ENCODE measurements at regions not wholly inside any gene's neighbourhood (a gene's known extent, or its start where the extent isn't known, plus 50 kb on each side); places are given as distances from the start of the nearest gene placed in this dataset.

GRCh38 chr9:134985451-134985850 is 67.7 kb upstream of the FCN1 start:
- Histone ChIP-seq H3K9ac (ENCODE audit: low read depth in 1 of 3, low read length in 3 of 3) (no peak overlapping the region), H3K27me3 (ENCODE audit: control insufficient read depth in 3 of 3, insufficient read depth in 3 of 3, low read length in 3 of 3) (peaks cover 0 to 28% (median 27%) of the 10 kb centered on the region in 3 donors), H3K9me3 (ENCODE audit: control insufficient read depth in 3 of 3, low read length in 3 of 3) (peaks cover 3 to 6% (median 3%) of the 10 kb centered on the region in 3 donors), H3K36me3 (ENCODE audit: control insufficient read depth in 3 of 3, insufficient read depth in 3 of 3, low read length in 3 of 3) (no peaks in the 10 kb centered on the region), H3K27ac (ENCODE audit: low read depth, low read length) (no peak overlapping the region), H3K4me3 (ENCODE audit: low read length in 3 of 3) (no peak overlapping the region), H3K4me1 (ENCODE audit: control insufficient read depth in 3 of 3, insufficient read depth in 3 of 3, low read length in 3 of 3) (no peaks in the 10 kb centered on the region)

DNA sequence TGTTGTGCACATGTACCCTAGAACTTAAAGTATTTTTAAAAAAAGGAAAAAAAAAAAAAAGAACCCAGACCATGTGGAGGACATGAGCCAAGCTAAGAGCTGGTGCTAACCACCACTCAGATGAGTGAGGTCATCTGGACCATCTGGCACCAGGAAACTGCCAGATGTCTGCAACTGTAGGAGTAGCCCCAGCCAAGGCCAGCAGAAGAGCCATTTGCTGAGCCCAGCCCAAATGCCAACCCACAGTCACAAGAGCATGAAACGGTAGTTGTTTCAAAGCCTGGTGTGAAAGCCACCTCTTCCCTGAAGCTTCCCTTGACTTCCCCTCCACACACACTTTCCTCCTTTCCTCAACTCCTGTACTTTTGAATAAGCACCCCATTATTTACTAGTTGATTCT is 69.2 kb upstream of the FCN1 start:
- Histone ChIP-seq H3K36me3 (ENCODE audit: control insufficient read depth in 3 of 3, insufficient read depth in 3 of 3, low read length in 3 of 3) (no peaks in the 10 kb centered on the region), H3K4me1 (ENCODE audit: control insufficient read depth in 3 of 3, insufficient read depth in 3 of 3, low read length in 3 of 3) (no peaks in the 10 kb centered on the region), H3K27ac (ENCODE audit: low read depth, low read length) (no peak overlapping the region), H3K27me3 (ENCODE audit: control insufficient read depth in 3 of 3, insufficient read depth in 3 of 3, low read length in 3 of 3) (peaks cover 0 to 27% (median 26%) of the 10 kb centered on the region in 3 donors), H3K9me3 (ENCODE audit: control insufficient read depth in 3 of 3, low read length in 3 of 3) (peaks cover 3 to 6% (median 3%) of the 10 kb centered on the region in 3 donors), H3K9ac (ENCODE audit: low read depth in 1 of 3, low read length in 3 of 3) (no peak overlapping the region), H3K4me3 (ENCODE audit: low read length in 3 of 3) (no peak overlapping the region)

GRCh38 chr9:134987376-134987775 is 69.7 kb upstream of the FCN1 start:
- H3K27ac ChIP-seq (ENCODE audit: low read depth, low read length), result no peak overlapping the region
- H3K36me3 ChIP-seq (ENCODE audit: control insufficient read depth in 3 of 3, insufficient read depth in 3 of 3, low read length in 3 of 3), result no peaks in the 10 kb centered on the region
- H3K9me3 ChIP-seq (ENCODE audit: control insufficient read depth in 3 of 3, low read length in 3 of 3), result peaks cover 3 to 6% (median 3%) of the 10 kb centered on the region in 3 donors
- H3K9ac ChIP-seq (ENCODE audit: low read depth in 1 of 3, low read length in 3 of 3), result no peak overlapping the region
- H3K27me3 ChIP-seq (ENCODE audit: control insufficient read depth in 3 of 3, insufficient read depth in 3 of 3, low read length in 3 of 3), result peaks cover 0 to 27% (median 24%) of the 10 kb centered on the region in 3 donors
- H3K4me1 ChIP-seq (ENCODE audit: control insufficient read depth in 3 of 3, insufficient read depth in 3 of 3, low read length in 3 of 3), result no peaks in the 10 kb centered on the region
- H3K4me3 ChIP-seq (ENCODE audit: low read length in 3 of 3), result no peak overlapping the region

- H3K27ac ChIP-seq (ENCODE audit: low read depth, low read length), result no peak overlapping the region
- peaks cover 0 to 5% (median 0%) of the 10 kb centered on the region in 3 donors for H3K4me1 ChIP-seq (ENCODE audit: control insufficient read depth in 3 of 3, insufficient read depth in 3 of 3, low read length in 3 of 3)
- no peak overlapping the region for H3K9ac ChIP-seq (ENCODE audit: low read depth in 1 of 3, low read length in 3 of 3)
- H3K4me3 ChIP-seq (ENCODE audit: low read length in 3 of 3), result no peak overlapping the region
- H3K36me3 ChIP-seq (ENCODE audit: control insufficient read depth in 3 of 3, insufficient read depth in 3 of 3, low read length in 3 of 3), result no peaks in the 10 kb centered on the region
- H3K9me3 ChIP-seq (ENCODE audit: control insufficient read depth in 3 of 3, low read length in 3 of 3), result peaks cover 3 to 6% (median 3%) of the 10 kb centered on the region in 3 donors
- H3K27me3 ChIP-seq (ENCODE audit: control insufficient read depth in 3 of 3, insufficient read depth in 3 of 3, low read length in 3 of 3), result peaks cover 0 to 24% (median 18%) of the 10 kb centered on the region in 3 donors
Measured at GRCh38 chr9:134987906-134988700, 70.4 kb upstream of the FCN1 start.

GRCh38 chr9:134988706-134989105 is 71.0 kb upstream of the FCN1 start:
- H3K27me3 ChIP-seq (ENCODE audit: control insufficient read depth in 3 of 3, insufficient read depth in 3 of 3, low read length in 3 of 3), result peaks cover 0 to 19% (median 18%) of the 10 kb centered on the region in 3 donors
- peaks cover 3 to 6% (median 3%) of the 10 kb centered on the region in 3 donors for H3K9me3 ChIP-seq (ENCODE audit: control insufficient read depth in 3 of 3, low read length in 3 of 3)
- H3K4me1 ChIP-seq (ENCODE audit: control insufficient read depth in 3 of 3, insufficient read depth in 3 of 3, low read length in 3 of 3), result peaks cover 0 to 5% (median 0%) of the 10 kb centered on the region in 3 donors
- H3K27ac ChIP-seq (ENCODE audit: low read depth, low read length), result no peak overlapping the region
- H3K36me3 ChIP-seq (ENCODE audit: control insufficient read depth in 3 of 3, insufficient read depth in 3 of 3, low read length in 3 of 3), result no peaks in the 10 kb centered on the region
- no peak overlapping the region for H3K4me3 ChIP-seq (ENCODE audit: low read length in 3 of 3)
- no peak overlapping the region for H3K9ac ChIP-seq (ENCODE audit: low read depth in 1 of 3, low read length in 3 of 3)

DNA sequence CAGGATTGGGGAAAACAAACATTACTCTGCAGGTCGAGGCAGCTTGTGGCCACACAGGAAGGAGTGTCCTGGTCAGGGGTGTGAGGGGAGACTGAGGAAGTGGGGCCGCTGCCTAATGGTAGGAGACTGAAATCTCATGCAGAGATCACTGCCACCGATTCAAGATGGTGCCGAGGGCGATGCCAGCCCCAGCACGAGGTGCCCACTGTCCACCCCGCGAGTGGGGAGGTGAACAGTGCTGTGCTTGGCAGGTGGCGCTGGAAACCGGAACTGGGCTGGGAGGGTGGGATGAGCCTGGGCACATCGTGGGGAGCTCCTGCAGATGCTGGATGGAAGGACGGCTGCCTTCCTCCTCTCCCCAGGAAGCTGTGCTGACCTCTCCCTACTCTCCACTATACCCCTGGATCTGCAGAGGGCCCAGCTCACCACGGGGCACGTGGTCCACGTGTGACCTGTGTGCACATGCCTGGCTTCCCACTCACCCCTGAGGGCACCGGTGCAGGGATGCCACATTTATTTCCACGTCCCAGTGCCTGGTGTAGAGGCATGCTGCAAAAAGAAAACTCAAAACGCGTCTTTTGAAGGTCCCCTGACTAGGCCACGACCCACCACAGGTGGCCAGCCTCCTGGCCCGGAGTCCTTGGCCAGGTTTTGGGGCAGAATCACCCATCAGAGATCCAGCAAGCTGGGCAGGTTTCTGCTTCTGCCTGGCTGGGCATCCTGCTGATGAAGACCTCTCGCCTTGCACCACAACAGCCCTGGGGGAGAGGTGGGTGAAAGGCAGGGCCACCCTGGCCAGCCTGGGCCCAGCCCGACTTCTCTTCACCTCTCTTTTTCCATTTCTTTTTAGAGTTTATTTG is 71.7 kb upstream of the FCN1 start:
- Histone ChIP-seq H3K36me3 (ENCODE audit: control insufficient read depth in 3 of 3, insufficient read depth in 3 of 3, low read length in 3 of 3) (no peaks in the 10 kb centered on the region), H3K27ac (ENCODE audit: low read depth, low read length) (no peak overlapping the region), H3K9ac (ENCODE audit: low read depth in 1 of 3, low read length in 3 of 3) (no peak overlapping the region), H3K4me1 (ENCODE audit: control insufficient read depth in 3 of 3, insufficient read depth in 3 of 3, low read length in 3 of 3) (peaks cover 0 to 5% (median 0%) of the 10 kb centered on the region in 3 donors), H3K27me3 (ENCODE audit: control insufficient read depth in 3 of 3, insufficient read depth in 3 of 3, low read length in 3 of 3) (peaks cover 0 to 18% (median 17%) of the 10 kb centered on the region in 3 donors), H3K4me3 (ENCODE audit: low read length in 3 of 3) (no peak overlapping the region), H3K9me3 (ENCODE audit: control insufficient read depth in 3 of 3, low read length in 3 of 3) (peaks cover 3 to 6% (median 3%) of the 10 kb centered on the region in 3 donors)

DNA sequence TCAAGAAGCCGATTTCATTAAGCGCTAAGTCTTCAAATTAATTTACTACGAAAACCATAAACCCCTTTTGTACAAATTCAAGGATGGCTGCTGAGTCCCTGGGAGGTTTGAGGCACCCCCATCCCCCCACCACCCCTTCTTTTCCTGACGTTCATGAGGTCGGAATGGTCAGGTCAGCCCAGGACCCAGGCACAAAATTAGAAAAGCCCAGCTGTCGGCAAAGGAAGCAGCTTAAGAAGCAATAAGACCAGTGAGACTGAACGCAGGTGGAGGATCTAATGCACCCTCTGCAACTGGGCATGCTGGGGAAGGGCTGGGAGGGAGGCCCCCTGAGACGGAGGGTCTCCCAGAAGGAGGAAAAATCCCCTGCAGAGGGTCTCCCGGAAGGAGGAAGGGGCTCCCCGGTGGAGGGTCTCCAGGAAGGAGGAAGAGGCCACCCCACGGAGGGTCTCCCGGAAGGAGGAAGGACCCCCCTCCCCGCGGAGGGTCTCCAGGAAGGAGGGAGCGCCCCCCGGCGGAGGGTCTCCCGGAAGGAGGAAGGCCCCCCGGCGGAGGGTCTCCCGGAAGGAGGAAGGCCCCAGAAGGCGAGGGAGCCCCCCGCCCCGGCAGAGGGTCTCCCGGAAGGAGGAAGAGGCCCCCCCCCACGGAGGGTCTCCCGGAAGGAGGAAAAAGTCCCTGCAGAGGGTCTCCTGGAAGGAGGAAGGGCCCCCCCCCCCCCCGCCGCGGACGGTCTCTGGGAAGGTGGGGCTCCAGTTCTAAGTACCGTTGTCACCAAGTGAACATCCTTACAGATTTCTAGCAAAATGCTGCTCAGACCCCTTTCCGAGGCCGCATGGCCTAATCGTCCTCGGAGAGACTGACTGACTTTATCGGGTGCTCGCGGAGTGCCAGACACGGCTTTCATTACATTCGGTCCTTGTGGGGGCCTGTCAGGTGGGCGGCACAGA is 74.4 kb upstream of the FCN1 start:
- Histone ChIP-seq H3K4me1 (ENCODE audit: control insufficient read depth in 3 of 3, insufficient read depth in 3 of 3, low read length in 3 of 3) (peaks cover 0 to 5% (median 0%) of the 10 kb centered on the region in 3 donors), H3K36me3 (ENCODE audit: control insufficient read depth in 3 of 3, insufficient read depth in 3 of 3, low read length in 3 of 3) (no peaks in the 10 kb centered on the region), H3K4me3 (ENCODE audit: low read length in 3 of 3) (no peak overlapping the region), H3K27me3 (ENCODE audit: control insufficient read depth in 3 of 3, insufficient read depth in 3 of 3, low read length in 3 of 3) (peaks cover 7 to 31% (median 25%) of the 10 kb centered on the region in 3 donors), H3K9ac (ENCODE audit: low read depth in 1 of 3, low read length in 3 of 3) (no peak overlapping the region), H3K27ac (ENCODE audit: low read depth, low read length) (no peak overlapping the region), H3K9me3 (ENCODE audit: control insufficient read depth in 3 of 3, low read length in 3 of 3) (peaks cover under 1 to 4% (median 2%) of the 10 kb centered on the region in 3 donors)

DNA sequence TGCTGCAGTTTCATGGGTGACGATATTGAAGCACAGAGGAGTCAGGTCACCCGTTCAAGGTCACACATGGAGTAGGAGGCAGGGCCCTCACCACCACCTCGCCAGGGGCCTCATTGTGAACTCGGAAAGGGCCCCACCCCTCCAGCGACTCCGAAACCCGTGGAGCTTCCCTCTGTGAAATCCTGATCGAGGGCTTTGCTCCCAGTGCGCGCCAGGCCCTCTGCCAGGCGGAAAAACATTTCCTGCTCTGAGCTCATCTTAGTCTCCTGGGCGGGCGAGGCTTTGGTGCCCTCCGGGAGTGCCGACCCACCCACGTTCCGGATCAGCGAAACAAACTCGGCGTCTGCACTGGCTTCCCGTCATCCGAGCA is 75.0 kb upstream of the FCN1 start:
- H3K9me3 ChIP-seq (ENCODE audit: control insufficient read depth in 3 of 3, low read length in 3 of 3), result peaks cover 0 to 1% (median 0%) of the 10 kb centered on the region in 3 donors
- no peaks in the 10 kb centered on the region for H3K36me3 ChIP-seq (ENCODE audit: control insufficient read depth in 3 of 3, insufficient read depth in 3 of 3, low read length in 3 of 3)
- peaks cover 8 to 34% (median 26%) of the 10 kb centered on the region in 3 donors for H3K27me3 ChIP-seq (ENCODE audit: control insufficient read depth in 3 of 3, insufficient read depth in 3 of 3, low read length in 3 of 3)
- H3K4me1 ChIP-seq (ENCODE audit: control insufficient read depth in 3 of 3, insufficient read depth in 3 of 3, low read length in 3 of 3), result peaks cover 0 to 5% (median 0%) of the 10 kb centered on the region in 3 donors
- H3K9ac ChIP-seq (ENCODE audit: low read depth in 1 of 3, low read length in 3 of 3), result no peak overlapping the region
- no peak overlapping the region for H3K27ac ChIP-seq (ENCODE audit: low read depth, low read length)
- peak overlapping the region in 1 of 3 donors; percentile 35 for H3K4me3 ChIP-seq (ENCODE audit: low read length in 3 of 3)

GRCh38 chr9:134993416-134993815 is 75.7 kb upstream of the FCN1 start:
- H3K36me3 ChIP-seq (ENCODE audit: control insufficient read depth in 3 of 3, insufficient read depth in 3 of 3, low read length in 3 of 3), result no peaks in the 10 kb centered on the region
- H3K27me3 ChIP-seq (ENCODE audit: control insufficient read depth in 3 of 3, insufficient read depth in 3 of 3, low read length in 3 of 3), result peaks cover 10 to 31% (median 28%) of the 10 kb centered on the region in 3 donors
- peaks cover 0 to 5% (median 0%) of the 10 kb centered on the region in 3 donors for H3K4me1 ChIP-seq (ENCODE audit: control insufficient read depth in 3 of 3, insufficient read depth in 3 of 3, low read length in 3 of 3)
- H3K4me3 ChIP-seq (ENCODE audit: low read length in 3 of 3), result no peak overlapping the region
- H3K27ac ChIP-seq (ENCODE audit: low read depth, low read length), result no peak overlapping the region
- peaks cover 0 to 3% (median 3%) of the 10 kb centered on the region in 3 donors for H3K9me3 ChIP-seq (ENCODE audit: control insufficient read depth in 3 of 3, low read length in 3 of 3)
- no peak overlapping the region for H3K9ac ChIP-seq (ENCODE audit: low read depth in 1 of 3, low read length in 3 of 3)

All from skeletal muscle tissue (tissue), 3 donors.